Body of pancreas (tissue), 4 donors: ENCODE measurements at regions not wholly inside any gene's neighbourhood (a gene's known extent, or its start where the extent isn't known, plus 50 kb on each side); places are given as distances from the start of the nearest gene placed in this dataset.

Experiments used
- ATAC-seq: fragments of 150-250 bp; one replicate; pipeline ENCODE4 v1.9.1; 2016
- DNase-seq, 4 donors: peaks; one replicate each; pipeline ENCODE4 v3.0.0-alpha.2; 2019
- H3K27ac ChIP-seq, 4 donors: fragments of 200-600 bp; sonication (generic); 1 replicate in 3 of 4; 2 replicates in 1 of 4; pipeline versions ENCODE4 v1.5.1 to v1.6.1; 2016 to 2019; ENCODE audit warnings: mild to moderate bottlenecking in 1 of 4, mixed read lengths in 1 of 4, moderate library complexity in 1 of 4
- H3K27me3 ChIP-seq, 2 donors: fragments of 200-600 bp; sonication (generic); one replicate each; pipeline ENCODE4 v1.6.0; 2016; ENCODE audit warnings: mild to moderate bottlenecking in 1 of 2
- H3K36me3 ChIP-seq, 2 donors: fragments of 200-600 bp; sonication (generic); replicated peaks in 1 of 2; 2 replicates each; pipeline ENCODE4 v1.5.1; 2016; ENCODE audit warnings: low read depth in 2 of 2; ENCODE audit not compliant: insufficient read depth in 1 of 2
- H3K4me1 ChIP-seq: fragments of 200-600 bp; sonication (generic); one replicate; pipeline ENCODE4 v1.6.0; 2016
- H3K4me3 ChIP-seq, 2 donors: fragments of 200-600 bp; sonication (generic); 1 replicate in 1 of 2; 2 replicates in 1 of 2; pipeline ENCODE4 v1.5.1; 2016 to 2019
- H3K9me3 ChIP-seq, 3 donors: fragments of 200-600 bp; sonication (generic); 1 replicate in 2 of 3; 2 replicates in 1 of 3; pipeline ENCODE4 v1.5.1; 2016
- CTCF ChIP-seq, 7 experiments: fragments of 450-650 bp in 4 of 7; fragments of 200-600 bp in 3 of 7; sonication (generic) in 3 of 7; IDR thresholded peaks; one replicate each; pipeline ENCODE4 v1.5.1; 2016 to 2019; ENCODE audit warnings: antibody characterized with exemption in 7 of 7
- POLR2A ChIP-seq, 3 donors: fragments of 450-650 bp; IDR thresholded peaks; one replicate each; pipeline ENCODE4 v1.6.1; 2016; ENCODE audit warnings: antibody characterized with exemption in 3 of 3, mild to moderate bottlenecking in 2 of 3
- whole genome bisulfite sequencing, 2 donors: methylation state at CpG; one replicate each; pipeline ENCODE4 v1.1.5; 2017; 5-methylcytosine and 5-hydroxymethylcytosine counted together
- intact Hi-C: fragments of 100-400 bp; cut with DNase I; formaldehyde crosslinking; loops from one replicate; pipeline ENCODE4 v1.15.1; 2023

- no peak for DNase-seq
- Histone ChIP-seq H3K36me3 (no peaks in the 10 kb centered on the region), H3K4me3 (no peak overlapping the region), H3K27me3 (no peaks in the 10 kb centered on the region), H3K27ac (no peak overlapping the region), H3K4me1 (no peaks in the 10 kb centered on the region), H3K9me3 (no peaks in the 10 kb centered on the region)
- ATAC-seq: no peak
- 71 to 73% methylated on average over 2 of the region's 2 CpGs for WGBS, 2 donors
- TF ChIP-seq POLR2A (IDR thresholded peaks at IDR 0.05) (no peak), CTCF (IDR thresholded peaks at IDR 0.05) (no peak)
- intact Hi-C loops: no loop called here
Measured at GRCh38 chr2:168396131-168396530, 59.9 kb upstream of the CERS6 start.

GRCh38 chr2:168397629-168398028, 58.4 kb upstream of the CERS6 start:
- Histone ChIP-seq H3K27ac (no peak overlapping the region), H3K9me3 (no peaks in the 10 kb centered on the region), H3K27me3 (no peaks in the 10 kb centered on the region), H3K4me3 (no peak overlapping the region), H3K4me1 (no peaks in the 10 kb centered on the region), H3K36me3 (no peaks in the 10 kb centered on the region)
- ATAC-seq (no peak), DNase-seq (no peak)
- 82 to 93% methylated on average over 2 of the region's 2 CpGs for whole genome bisulfite sequencing, 2 donors
- intact Hi-C loops: no loop called here
- TF ChIP-seq POLR2A (IDR thresholded peaks at IDR 0.05): no peak
- no peak for TF ChIP-seq CTCF (IDR thresholded peaks at IDR 0.05)

- TF ChIP-seq POLR2A (IDR thresholded peaks at IDR 0.05) (no peak), CTCF (IDR thresholded peaks at IDR 0.05) (no peak)
- H3K4me3 ChIP-seq: no peak overlapping the region
- H3K9me3 ChIP-seq: no peaks in the 10 kb centered on the region
- H3K4me1 ChIP-seq: peaks cover 15% of the 10 kb centered on the region
- no peak for DNase-seq
- no peaks in the 10 kb centered on the region for H3K27me3 ChIP-seq
- H3K36me3 ChIP-seq: no peaks in the 10 kb centered on the region
- ATAC-seq: no peak
- H3K27ac ChIP-seq: no peak overlapping the region
- 66 to 74% methylated on average over 4 of the region's 4 CpGs for WGBS, 2 donors
- intact Hi-C loops: no loop called here
Measured at GRCh38 chr2:168401048-168401556, 55.0 kb upstream of the CERS6 start.

GRCh38 chr2:168401771-168402170, 54.3 kb upstream of the CERS6 start:
- Histone ChIP-seq H3K36me3 (no peaks in the 10 kb centered on the region), H3K4me1 (peaks cover 15% of the 10 kb centered on the region), H3K9me3 (no peaks in the 10 kb centered on the region), H3K4me3 (no peak overlapping the region), H3K27ac (no peak overlapping the region), H3K27me3 (no peaks in the 10 kb centered on the region)
- DNase-seq (no peak), ATAC-seq (no peak)
- intact Hi-C loops: no loop called here
- WGBS, 2 donors: 71 to 88% methylated on average over 1 of the region's 1 CpG
- TF ChIP-seq CTCF (IDR thresholded peaks at IDR 0.05) (no peak), POLR2A (IDR thresholded peaks at IDR 0.05) (no peak)

- intact Hi-C loops: no loop called here
- Histone ChIP-seq H3K9me3 (no peaks in the 10 kb centered on the region), H3K36me3 (no peaks in the 10 kb centered on the region), H3K4me1 (peaks cover 15% of the 10 kb centered on the region), H3K4me3 (no peak overlapping the region), H3K27ac (no peak overlapping the region), H3K27me3 (no peaks in the 10 kb centered on the region)
- TF ChIP-seq CTCF (IDR thresholded peaks at IDR 0.05) (no peak), POLR2A (IDR thresholded peaks at IDR 0.05) (no peak)
- ATAC-seq (no peak), DNase-seq (no peak)
- 81 to 93% methylated on average over 1 of the region's 1 CpG for WGBS, 2 donors
Measured at GRCh38 chr2:168402531-168402930, 53.5 kb upstream of the CERS6 start.
